Neural cell (in vitro differentiated cells): ENCODE measurements at regions not wholly inside any gene's neighbourhood (a gene's known extent, or its start where the extent isn't known, plus 50 kb on each side); places are given as distances from the start of the nearest gene placed in this dataset.

Experiments used
- EP300 ChIP-seq: fragments of 450-650 bp; conservative IDR thresholded peaks from 2 replicates; pipeline ENCODE4 v1.6.1; 2014; ENCODE audit warnings: antibody characterized with exemption, mild to moderate bottlenecking, moderate library complexity; ENCODE audit not compliant: poor library complexity, severe bottlenecking
- EZH2 ChIP-seq: fragments of 200-600, 300-800 bp; shearing (Covaris generic), sonication (generic); IDR thresholded peaks from 2 replicates; pipeline ENCODE4 v1.6.1; 2014; ENCODE audit warnings: antibody characterized with exemption, low read length, borderline replicate concordance, mild to moderate bottlenecking; ENCODE audit not compliant: insufficient read depth, poor library complexity, severe bottlenecking
- POLR2AphosphoS5 ChIP-seq: IDR thresholded peaks from 2 replicates; pipeline ENCODE4 v1.6.1; 2012
- RAD21 ChIP-seq: fragments of 450-650 bp; conservative IDR thresholded peaks from 2 replicates; pipeline ENCODE4 v1.6.1; 2014; ENCODE audit warnings: antibody characterized with exemption, mild to moderate bottlenecking, moderate library complexity
- SMC3 ChIP-seq: fragments of 450-650 bp; conservative IDR thresholded peaks from 2 replicates; pipeline ENCODE4 v1.6.1; 2014; ENCODE audit warnings: antibody characterized with exemption, mild to moderate bottlenecking, moderate library complexity; ENCODE audit not compliant: poor library complexity
- TAF1 ChIP-seq: IDR thresholded peaks from 2 replicates; pipeline ENCODE4 v1.6.1; 2012; ENCODE audit warnings: low read depth
- TF ChIP-seq, protein P1 (sequence below): fragments of 450-650 bp; IDR thresholded peaks from 2 replicates; pipeline ENCODE4 v1.5.1; 2014; ENCODE audit warnings: antibody characterized with exemption, mild to moderate bottlenecking, moderate library complexity; ENCODE audit not compliant: poor library complexity, severe bottlenecking

DNA sequence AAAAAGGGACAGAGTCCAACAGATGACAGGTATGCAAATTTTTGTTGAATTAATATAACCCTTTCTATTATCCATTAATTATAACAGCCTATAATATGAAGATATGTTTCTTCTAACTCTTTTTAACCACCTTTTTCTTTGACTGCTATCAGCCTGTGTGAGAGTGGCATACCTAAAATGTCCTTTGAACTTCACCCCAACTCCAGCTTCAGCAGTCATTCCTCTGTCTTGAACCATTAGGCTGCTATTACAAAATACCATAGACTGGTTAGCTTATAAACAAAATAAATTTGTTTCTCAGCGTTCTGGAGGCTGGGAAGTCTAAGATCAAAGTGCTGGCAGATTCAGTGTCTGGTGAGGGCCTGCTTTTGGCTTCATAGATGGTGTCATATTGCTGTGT is 564.6 kb upstream of the FAT3 start:
- TF ChIP-seq, protein P1, sequence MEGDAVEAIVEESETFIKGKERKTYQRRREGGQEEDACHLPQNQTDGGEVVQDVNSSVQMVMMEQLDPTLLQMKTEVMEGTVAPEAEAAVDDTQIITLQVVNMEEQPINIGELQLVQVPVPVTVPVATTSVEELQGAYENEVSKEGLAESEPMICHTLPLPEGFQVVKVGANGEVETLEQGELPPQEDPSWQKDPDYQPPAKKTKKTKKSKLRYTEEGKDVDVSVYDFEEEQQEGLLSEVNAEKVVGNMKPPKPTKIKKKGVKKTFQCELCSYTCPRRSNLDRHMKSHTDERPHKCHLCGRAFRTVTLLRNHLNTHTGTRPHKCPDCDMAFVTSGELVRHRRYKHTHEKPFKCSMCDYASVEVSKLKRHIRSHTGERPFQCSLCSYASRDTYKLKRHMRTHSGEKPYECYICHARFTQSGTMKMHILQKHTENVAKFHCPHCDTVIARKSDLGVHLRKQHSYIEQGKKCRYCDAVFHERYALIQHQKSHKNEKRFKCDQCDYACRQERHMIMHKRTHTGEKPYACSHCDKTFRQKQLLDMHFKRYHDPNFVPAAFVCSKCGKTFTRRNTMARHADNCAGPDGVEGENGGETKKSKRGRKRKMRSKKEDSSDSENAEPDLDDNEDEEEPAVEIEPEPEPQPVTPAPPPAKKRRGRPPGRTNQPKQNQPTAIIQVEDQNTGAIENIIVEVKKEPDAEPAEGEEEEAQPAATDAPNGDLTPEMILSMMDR: no peak
- TF ChIP-seq RAD21 (no peak), EZH2 (no peak), SMC3 (no peak), EP300 (no peak), POLR2AphosphoS5 (no peak), TAF1 (no peak)
